ENCODE measurements at regions not wholly inside any gene's neighbourhood (a gene's known extent, or its start where the extent isn't known, plus 50 kb on each side); places are given as distances from the start of the nearest gene placed in this dataset.

DNA sequence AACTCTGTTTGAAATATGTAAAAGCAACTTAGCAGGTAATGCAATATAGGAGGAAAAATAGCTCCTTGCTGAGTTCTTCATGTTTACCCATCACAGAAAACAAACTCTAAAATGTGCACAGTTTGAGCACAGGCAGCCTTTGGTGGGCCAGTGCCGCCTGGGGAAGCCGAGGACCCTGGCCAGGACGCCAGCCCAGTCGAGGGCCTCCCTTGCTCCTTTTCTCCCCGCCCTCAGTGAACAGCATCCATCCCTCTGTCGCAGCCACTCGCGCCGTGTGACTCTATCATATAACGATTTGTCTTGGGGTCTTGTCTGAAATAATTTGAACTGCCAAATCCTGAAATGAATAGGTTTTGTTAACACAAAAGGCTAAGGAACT lies 286.7 kb upstream of the IRX4 start:
- H3K36me3 ChIP-seq (ENCODE audit: control insufficient read depth in 4 of 4, insufficient read depth in 4 of 4, low read length in 3 of 4): no peaks in the 10 kb centered on the region
- DNase-seq: no peak
- CTCF ChIA-PET: no interaction called here
- no peaks in the 10 kb centered on the region for H3K9me3 ChIP-seq (ENCODE audit: control extremely low read depth in 1 of 5, control insufficient read depth in 4 of 5, insufficient read depth in 2 of 5, low read depth in 1 of 5, low read length in 4 of 5)
- H3K27ac ChIP-seq (ENCODE audit: insufficient read depth in 1 of 2, low read depth in 1 of 2, low read length in 2 of 2, poor library complexity in 1 of 2, severe bottlenecking in 2 of 2): no peak overlapping the region
- POLR2A ChIA-PET: no interaction called here
- peaks cover 0 to 17% (median 4%) of the 10 kb centered on the region in 5 experiments for H3K27me3 ChIP-seq (replicated peaks in 2 of 5; ENCODE audit: control insufficient read depth in 4 of 5, insufficient read depth in 5 of 5, low read length in 4 of 5)
- no peaks in the 10 kb centered on the region for H3K4me1 ChIP-seq (ENCODE audit: control extremely low read depth in 1 of 4, control insufficient read depth in 4 of 4, insufficient read depth in 4 of 4, low read length in 3 of 4)
- no peak overlapping the region for H3K4me3 ChIP-seq (ENCODE audit: control insufficient read depth in 1 of 7, extremely low read depth in 1 of 7, insufficient read depth in 4 of 7, low read depth in 2 of 7, low read length in 6 of 7)
- WGBS (ENCODE audit: insufficient coverage): 83% methylated on average over 5 of the region's 10 CpGs

DNA sequence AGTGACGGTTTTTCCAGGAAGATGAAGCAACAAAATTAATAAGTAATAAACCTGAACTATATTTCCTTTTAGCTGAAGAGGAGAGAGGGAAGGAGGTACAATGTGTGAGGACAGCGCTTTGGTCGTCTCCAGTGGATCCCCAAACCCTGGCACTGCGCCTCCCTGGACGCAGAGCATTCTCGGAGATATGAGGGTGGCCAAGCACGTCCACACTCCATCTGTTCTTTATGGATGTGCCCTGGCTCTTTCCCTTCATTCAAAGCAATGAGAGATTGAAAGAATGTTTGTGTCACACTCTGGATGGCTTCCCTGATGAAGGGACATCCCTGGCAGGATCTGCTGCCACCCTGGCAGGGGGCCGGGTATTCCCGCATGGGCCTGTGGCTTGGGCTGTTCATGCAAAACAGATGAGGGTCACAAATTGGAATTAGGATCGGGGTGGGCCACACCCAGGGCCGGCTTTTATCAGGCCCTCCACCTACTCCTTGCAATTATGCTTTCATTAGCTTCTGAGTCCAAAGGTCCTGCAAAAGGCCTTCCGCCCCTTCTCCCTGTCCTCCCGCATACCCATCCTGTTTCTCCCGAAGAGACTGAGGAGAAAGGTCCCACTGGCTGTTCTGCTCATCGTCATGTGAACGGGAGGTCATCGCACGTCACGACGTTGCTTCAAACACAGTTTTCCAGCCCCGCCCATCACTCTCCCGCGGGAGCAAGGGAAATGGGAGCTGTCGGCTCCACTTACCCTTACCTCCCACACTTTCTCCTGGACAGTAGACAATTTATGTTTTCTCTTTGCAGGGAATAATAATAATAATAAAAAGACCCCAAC lies 286.1 kb upstream of the IRX4 start:
- no peak for DNase-seq
- ChIA-PET CTCF (no interaction called here), POLR2A (no interaction called here)
- Histone ChIP-seq H3K27ac (ENCODE audit: insufficient read depth in 1 of 2, low read depth in 1 of 2, low read length in 2 of 2, poor library complexity in 1 of 2, severe bottlenecking in 2 of 2) (no peak overlapping the region), H3K4me3 (ENCODE audit: control insufficient read depth in 1 of 7, extremely low read depth in 1 of 7, insufficient read depth in 4 of 7, low read depth in 2 of 7, low read length in 6 of 7) (no peak overlapping the region), H3K27me3 (replicated peaks in 2 of 5; ENCODE audit: control insufficient read depth in 4 of 5, insufficient read depth in 5 of 5, low read length in 4 of 5) (peaks cover 0 to 15% (median 4%) of the 10 kb centered on the region in 5 experiments), H3K4me1 (ENCODE audit: control extremely low read depth in 1 of 4, control insufficient read depth in 4 of 4, insufficient read depth in 4 of 4, low read length in 3 of 4) (no peaks in the 10 kb centered on the region), H3K9me3 (ENCODE audit: control extremely low read depth in 1 of 5, control insufficient read depth in 4 of 5, insufficient read depth in 2 of 5, low read depth in 1 of 5, low read length in 4 of 5) (no peaks in the 10 kb centered on the region), H3K36me3 (ENCODE audit: control insufficient read depth in 4 of 4, insufficient read depth in 4 of 4, low read length in 3 of 4) (no peaks in the 10 kb centered on the region)
- 88% methylated on average over 12 of the region's 24 CpGs for WGBS (ENCODE audit: insufficient coverage)

DNA sequence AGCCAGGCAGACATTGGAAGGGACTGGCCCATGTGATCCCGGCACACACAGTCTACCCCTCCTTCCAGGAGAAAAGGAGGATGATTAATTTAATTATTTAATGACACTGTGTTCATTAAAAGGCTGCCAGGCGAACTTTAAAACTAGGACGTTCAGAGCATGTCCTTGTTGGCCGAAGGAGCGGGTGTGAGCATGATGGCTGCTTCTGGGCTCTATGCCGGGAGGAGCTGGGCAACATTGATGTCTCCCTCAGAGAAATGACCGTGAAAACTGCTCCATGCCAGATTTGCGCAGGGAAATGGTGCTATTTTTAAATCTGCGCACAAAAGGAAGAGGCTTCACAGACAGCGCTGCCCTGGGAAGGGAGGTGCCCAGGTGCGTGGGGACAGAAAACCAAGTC lies 284.9 kb upstream of the IRX4 start:
- no peaks in the 10 kb centered on the region for H3K36me3 ChIP-seq (ENCODE audit: control insufficient read depth in 4 of 4, insufficient read depth in 4 of 4, low read length in 3 of 4)
- no peak overlapping the region for H3K4me3 ChIP-seq (ENCODE audit: control insufficient read depth in 1 of 7, extremely low read depth in 1 of 7, insufficient read depth in 4 of 7, low read depth in 2 of 7, low read length in 6 of 7)
- no peaks in the 10 kb centered on the region for H3K4me1 ChIP-seq (ENCODE audit: control extremely low read depth in 1 of 4, control insufficient read depth in 4 of 4, insufficient read depth in 4 of 4, low read length in 3 of 4)
- no peak overlapping the region for H3K27ac ChIP-seq (ENCODE audit: insufficient read depth in 1 of 2, low read depth in 1 of 2, low read length in 2 of 2, poor library complexity in 1 of 2, severe bottlenecking in 2 of 2)
- no peak for DNase-seq
- H3K27me3 ChIP-seq (replicated peaks in 2 of 5; ENCODE audit: control insufficient read depth in 4 of 5, insufficient read depth in 5 of 5, low read length in 4 of 5): peaks cover 0 to 9% (median 0%) of the 10 kb centered on the region in 5 experiments
- CTCF ChIA-PET: no interaction called here
- no peaks in the 10 kb centered on the region for H3K9me3 ChIP-seq (ENCODE audit: control extremely low read depth in 1 of 5, control insufficient read depth in 4 of 5, insufficient read depth in 2 of 5, low read depth in 1 of 5, low read length in 4 of 5)
- POLR2A ChIA-PET: no interaction called here
- WGBS (ENCODE audit: insufficient coverage): 90% methylated on average over 10 of the region's 11 CpGs

DNA sequence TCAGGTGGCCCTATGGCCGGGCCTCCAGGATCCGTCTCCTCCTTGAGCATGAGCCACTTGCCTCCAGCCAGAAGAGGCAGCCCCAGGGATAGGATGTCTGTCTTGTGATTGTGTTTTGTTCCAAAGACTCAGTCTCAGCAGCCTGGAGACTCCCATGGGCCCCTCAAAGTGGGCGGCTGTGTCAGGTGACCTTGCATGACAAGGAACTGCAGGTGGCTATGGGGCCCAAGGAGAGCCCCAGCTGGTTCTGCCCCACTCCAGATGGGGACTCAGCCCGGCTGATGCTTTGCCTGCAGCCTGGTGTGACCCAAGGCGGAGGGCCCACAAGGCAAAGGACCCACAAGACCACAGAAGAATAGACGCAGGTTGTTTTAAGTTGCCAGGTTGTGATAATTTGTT lies 284.3 kb upstream of the IRX4 start:
- Histone ChIP-seq H3K27ac (ENCODE audit: insufficient read depth in 1 of 2, low read depth in 1 of 2, low read length in 2 of 2, poor library complexity in 1 of 2, severe bottlenecking in 2 of 2) (no peak overlapping the region), H3K4me1 (ENCODE audit: control extremely low read depth in 1 of 4, control insufficient read depth in 4 of 4, insufficient read depth in 4 of 4, low read length in 3 of 4) (no peaks in the 10 kb centered on the region), H3K9me3 (ENCODE audit: control extremely low read depth in 1 of 5, control insufficient read depth in 4 of 5, insufficient read depth in 2 of 5, low read depth in 1 of 5, low read length in 4 of 5) (no peaks in the 10 kb centered on the region), H3K27me3 (replicated peaks in 2 of 5; ENCODE audit: control insufficient read depth in 4 of 5, insufficient read depth in 5 of 5, low read length in 4 of 5) (peaks cover 0 to 3% (median 0%) of the 10 kb centered on the region in 5 experiments), H3K4me3 (ENCODE audit: control insufficient read depth in 1 of 7, extremely low read depth in 1 of 7, insufficient read depth in 4 of 7, low read depth in 2 of 7, low read length in 6 of 7) (no peak overlapping the region), H3K36me3 (ENCODE audit: control insufficient read depth in 4 of 4, insufficient read depth in 4 of 4, low read length in 3 of 4) (no peaks in the 10 kb centered on the region)
- ChIA-PET CTCF (no interaction called here), POLR2A (no interaction called here)
- WGBS (ENCODE audit: insufficient coverage): 94% methylated on average over 3 of the region's 6 CpGs
- no peak for DNase-seq

DNA sequence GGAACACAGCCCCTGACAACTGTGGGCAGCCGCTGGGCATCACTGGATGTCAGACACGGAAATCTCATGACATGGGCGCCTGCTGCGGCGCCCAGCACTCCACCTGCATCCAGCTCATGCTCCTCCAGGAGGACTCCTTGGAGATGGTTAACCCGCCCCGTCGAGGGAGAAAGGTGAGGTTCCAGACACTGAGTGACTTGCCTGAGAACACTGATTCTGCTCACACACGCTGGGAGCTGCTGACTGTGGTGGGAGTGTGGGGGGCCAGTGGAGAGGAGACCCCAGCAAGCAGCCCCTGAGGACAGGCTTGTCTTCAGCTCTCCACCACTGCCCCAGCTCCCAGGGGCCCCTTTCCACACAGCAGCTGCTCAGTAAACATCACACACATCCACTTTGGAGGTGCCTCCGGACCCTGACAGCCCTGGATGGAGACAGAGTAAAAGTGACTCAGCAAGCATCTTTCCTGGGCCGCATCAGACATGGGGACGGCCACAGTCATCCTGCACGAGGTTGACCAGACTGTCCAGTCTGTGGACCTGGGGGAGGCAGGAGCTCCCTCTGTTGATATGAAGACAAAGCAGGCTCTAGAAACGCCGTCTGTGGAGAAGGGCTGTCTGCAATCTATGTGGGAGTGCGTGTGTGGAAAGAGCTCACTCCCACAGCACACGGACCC lies 283.7 kb upstream of the IRX4 start:
- H3K27me3 ChIP-seq (replicated peaks in 2 of 5; ENCODE audit: control insufficient read depth in 4 of 5, insufficient read depth in 5 of 5, low read length in 4 of 5): peaks cover 0 to 3% (median 0%) of the 10 kb centered on the region in 5 experiments
- H3K27ac ChIP-seq (ENCODE audit: insufficient read depth in 1 of 2, low read depth in 1 of 2, low read length in 2 of 2, poor library complexity in 1 of 2, severe bottlenecking in 2 of 2): no peak overlapping the region
- WGBS (ENCODE audit: insufficient coverage): 94% methylated on average over 16 of the region's 17 CpGs
- no peaks in the 10 kb centered on the region for H3K4me1 ChIP-seq (ENCODE audit: control extremely low read depth in 1 of 4, control insufficient read depth in 4 of 4, insufficient read depth in 4 of 4, low read length in 3 of 4)
- H3K9me3 ChIP-seq (ENCODE audit: control extremely low read depth in 1 of 5, control insufficient read depth in 4 of 5, insufficient read depth in 2 of 5, low read depth in 1 of 5, low read length in 4 of 5): no peaks in the 10 kb centered on the region
- H3K36me3 ChIP-seq (ENCODE audit: control insufficient read depth in 4 of 4, insufficient read depth in 4 of 4, low read length in 3 of 4): no peaks in the 10 kb centered on the region
- POLR2A ChIA-PET: no interaction called here
- CTCF ChIA-PET: no interaction called here
- no peak for DNase-seq
- H3K4me3 ChIP-seq (ENCODE audit: control insufficient read depth in 1 of 7, extremely low read depth in 1 of 7, insufficient read depth in 4 of 7, low read depth in 2 of 7, low read length in 6 of 7): no peak overlapping the region

DNA sequence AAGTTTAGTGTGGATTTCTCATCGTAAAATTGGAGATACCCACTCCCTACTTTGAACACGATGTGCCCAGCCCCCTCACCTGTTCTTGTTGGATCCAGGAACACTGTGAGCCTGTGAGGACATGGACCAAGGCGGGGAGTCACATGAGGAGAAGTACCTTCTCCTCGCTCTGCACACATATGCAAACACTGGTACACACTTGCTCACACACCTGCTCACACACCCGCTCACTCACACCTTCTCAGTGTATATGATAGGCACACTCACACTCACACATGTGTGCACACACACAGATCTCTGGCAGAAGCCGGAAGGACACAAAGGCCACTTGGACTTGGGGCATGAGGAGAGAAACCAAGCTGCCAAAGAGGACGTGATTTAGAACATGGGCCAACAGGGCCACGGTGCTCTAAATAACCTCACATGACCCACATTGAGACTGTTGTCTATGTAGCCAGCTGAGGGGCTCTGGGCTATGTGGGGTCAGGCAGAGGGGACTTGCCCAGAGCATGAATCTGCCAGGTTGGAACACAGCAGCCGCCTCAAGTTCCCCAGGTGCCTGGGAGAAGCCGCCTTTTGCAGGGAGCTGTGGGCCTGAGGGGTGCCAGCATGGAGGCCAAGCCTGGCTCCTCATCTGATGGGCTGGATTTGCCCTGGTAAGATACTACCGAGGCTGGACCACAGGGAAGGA lies 283.0 kb upstream of the IRX4 start:
- Histone ChIP-seq H3K9me3 (ENCODE audit: control extremely low read depth in 1 of 5, control insufficient read depth in 4 of 5, insufficient read depth in 2 of 5, low read depth in 1 of 5, low read length in 4 of 5) (no peaks in the 10 kb centered on the region), H3K4me1 (ENCODE audit: control extremely low read depth in 1 of 4, control insufficient read depth in 4 of 4, insufficient read depth in 4 of 4, low read length in 3 of 4) (no peaks in the 10 kb centered on the region), H3K4me3 (ENCODE audit: control insufficient read depth in 1 of 7, extremely low read depth in 1 of 7, insufficient read depth in 4 of 7, low read depth in 2 of 7, low read length in 6 of 7) (no peak overlapping the region), H3K36me3 (ENCODE audit: control insufficient read depth in 4 of 4, insufficient read depth in 4 of 4, low read length in 3 of 4) (no peaks in the 10 kb centered on the region), H3K27ac (ENCODE audit: insufficient read depth in 1 of 2, low read depth in 1 of 2, low read length in 2 of 2, poor library complexity in 1 of 2, severe bottlenecking in 2 of 2) (no peak overlapping the region), H3K27me3 (replicated peaks in 2 of 5; ENCODE audit: control insufficient read depth in 4 of 5, insufficient read depth in 5 of 5, low read length in 4 of 5) (peaks cover 0 to 3% (median 0%) of the 10 kb centered on the region in 5 experiments)
- ChIA-PET POLR2A (no interaction called here), CTCF (no interaction called here)
- DNase-seq: no peak
- WGBS (ENCODE audit: insufficient coverage): 77% methylated on average over 9 of the region's 11 CpGs

DNA sequence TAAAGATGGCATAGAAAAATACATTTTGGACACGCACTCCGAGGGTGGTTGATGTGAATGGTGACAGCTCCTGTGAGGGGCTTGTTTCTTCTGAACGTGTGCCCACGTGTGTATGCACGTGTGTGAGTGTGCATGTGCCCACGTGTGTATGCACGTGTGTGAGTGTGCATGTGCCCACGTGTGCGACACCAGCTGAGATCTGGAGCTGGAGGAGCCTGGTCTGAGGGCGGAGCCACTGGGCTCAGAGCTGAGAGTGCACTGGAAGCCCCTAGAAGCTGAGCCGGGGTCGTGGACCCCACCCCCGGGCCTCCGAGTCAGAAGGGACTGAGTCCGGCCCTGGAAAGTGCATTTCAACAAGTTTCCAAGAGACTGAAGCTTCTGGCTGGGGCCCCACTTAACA lies 282.5 kb upstream of the IRX4 start:
- H3K4me3 ChIP-seq (ENCODE audit: control insufficient read depth in 1 of 7, extremely low read depth in 1 of 7, insufficient read depth in 4 of 7, low read depth in 2 of 7, low read length in 6 of 7): no peak overlapping the region
- no peaks in the 10 kb centered on the region for H3K9me3 ChIP-seq (ENCODE audit: control extremely low read depth in 1 of 5, control insufficient read depth in 4 of 5, insufficient read depth in 2 of 5, low read depth in 1 of 5, low read length in 4 of 5)
- peaks cover 0 to 3% (median 0%) of the 10 kb centered on the region in 5 experiments for H3K27me3 ChIP-seq (replicated peaks in 2 of 5; ENCODE audit: control insufficient read depth in 4 of 5, insufficient read depth in 5 of 5, low read length in 4 of 5)
- H3K4me1 ChIP-seq (ENCODE audit: control extremely low read depth in 1 of 4, control insufficient read depth in 4 of 4, insufficient read depth in 4 of 4, low read length in 3 of 4): no peaks in the 10 kb centered on the region
- POLR2A ChIA-PET: no interaction called here
- DNase-seq: no peak
- H3K27ac ChIP-seq (ENCODE audit: insufficient read depth in 1 of 2, low read depth in 1 of 2, low read length in 2 of 2, poor library complexity in 1 of 2, severe bottlenecking in 2 of 2): no peak overlapping the region
- 78% methylated on average over 13 of the region's 15 CpGs for WGBS (ENCODE audit: insufficient coverage)
- H3K36me3 ChIP-seq (ENCODE audit: control insufficient read depth in 4 of 4, insufficient read depth in 4 of 4, low read length in 3 of 4): no peaks in the 10 kb centered on the region
- CTCF ChIA-PET: interaction anchor here (0.8 kb wide), 1 partner anchor 922 kb away, joined by 3 read pairs; no protein-coding TSS in a partner anchor
